ENCODE measurements at regions not wholly inside any gene's neighbourhood (a gene's known extent, or its start where the extent isn't known, plus 50 kb on each side); places are given as distances from the start of the nearest gene placed in this dataset.

DNA sequence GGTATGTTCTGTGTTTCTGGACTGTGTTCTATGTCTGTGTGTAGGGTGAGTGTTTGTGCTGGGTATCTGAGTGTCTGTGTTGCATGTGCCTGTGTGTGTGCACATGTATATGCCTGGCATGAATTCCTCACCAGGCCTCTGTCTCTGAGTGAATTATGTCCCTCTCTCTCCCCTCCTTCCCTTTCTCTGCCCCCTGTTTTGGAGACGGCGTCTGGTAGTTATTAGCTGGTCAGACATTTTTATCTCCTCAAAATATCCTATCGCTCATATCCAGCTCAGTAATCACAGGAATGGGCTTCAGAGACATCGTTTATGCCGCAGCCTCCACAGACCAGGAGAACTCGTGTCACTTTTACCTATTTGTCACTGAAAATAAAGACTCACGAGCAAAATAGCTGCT lies 483.2 kb upstream of the BRINP1 start:
- H3K27ac ChIP-seq (ENCODE audit: low read depth, low read length, poor library complexity, severe bottlenecking): no peak overlapping the region
- intact Hi-C loops (cut with micrococcal nuclease; ENCODE audit: unreplicated experiment): no loop called here
- H3K4me3 ChIP-seq (ENCODE audit: low read depth, low read length, poor library complexity, severe bottlenecking): no peak overlapping the region
- BruUV-seq (replicated peaks): no TSS peak
- TF ChIP-seq, protein P1, sequence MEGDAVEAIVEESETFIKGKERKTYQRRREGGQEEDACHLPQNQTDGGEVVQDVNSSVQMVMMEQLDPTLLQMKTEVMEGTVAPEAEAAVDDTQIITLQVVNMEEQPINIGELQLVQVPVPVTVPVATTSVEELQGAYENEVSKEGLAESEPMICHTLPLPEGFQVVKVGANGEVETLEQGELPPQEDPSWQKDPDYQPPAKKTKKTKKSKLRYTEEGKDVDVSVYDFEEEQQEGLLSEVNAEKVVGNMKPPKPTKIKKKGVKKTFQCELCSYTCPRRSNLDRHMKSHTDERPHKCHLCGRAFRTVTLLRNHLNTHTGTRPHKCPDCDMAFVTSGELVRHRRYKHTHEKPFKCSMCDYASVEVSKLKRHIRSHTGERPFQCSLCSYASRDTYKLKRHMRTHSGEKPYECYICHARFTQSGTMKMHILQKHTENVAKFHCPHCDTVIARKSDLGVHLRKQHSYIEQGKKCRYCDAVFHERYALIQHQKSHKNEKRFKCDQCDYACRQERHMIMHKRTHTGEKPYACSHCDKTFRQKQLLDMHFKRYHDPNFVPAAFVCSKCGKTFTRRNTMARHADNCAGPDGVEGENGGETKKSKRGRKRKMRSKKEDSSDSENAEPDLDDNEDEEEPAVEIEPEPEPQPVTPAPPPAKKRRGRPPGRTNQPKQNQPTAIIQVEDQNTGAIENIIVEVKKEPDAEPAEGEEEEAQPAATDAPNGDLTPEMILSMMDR (conservative IDR thresholded peaks at IDR 0.05; ENCODE audit: low read depth, low read length): no peak
- TF ChIP-seq EZH2 (IDR thresholded peaks at IDR 0.05; ENCODE audit: borderline replicate concordance, low read depth, low read length, poor library complexity, severe bottlenecking): no peak
- POLR2A ChIA-PET (ENCODE audit: low non-redundant PET): no interaction called here
- no peak for DNase-seq (ENCODE audit: low spot score)
- H3K36me3 ChIP-seq (ENCODE audit: insufficient read depth, low read length, poor library complexity, severe bottlenecking): no peaks in the 10 kb centered on the region
- no peaks in the 10 kb centered on the region for H3K4me1 ChIP-seq (ENCODE audit: insufficient read depth, low read length, poor library complexity, severe bottlenecking)
- no peaks in the 10 kb centered on the region for H3K27me3 ChIP-seq (replicated peaks; ENCODE audit: insufficient read depth, low read depth, low read length, poor library complexity)
- CTCF ChIA-PET: no interaction called here
- no peaks in the 10 kb centered on the region for H3K9me3 ChIP-seq (ENCODE audit: low read depth, low read length, poor library complexity, severe bottlenecking)

DNA sequence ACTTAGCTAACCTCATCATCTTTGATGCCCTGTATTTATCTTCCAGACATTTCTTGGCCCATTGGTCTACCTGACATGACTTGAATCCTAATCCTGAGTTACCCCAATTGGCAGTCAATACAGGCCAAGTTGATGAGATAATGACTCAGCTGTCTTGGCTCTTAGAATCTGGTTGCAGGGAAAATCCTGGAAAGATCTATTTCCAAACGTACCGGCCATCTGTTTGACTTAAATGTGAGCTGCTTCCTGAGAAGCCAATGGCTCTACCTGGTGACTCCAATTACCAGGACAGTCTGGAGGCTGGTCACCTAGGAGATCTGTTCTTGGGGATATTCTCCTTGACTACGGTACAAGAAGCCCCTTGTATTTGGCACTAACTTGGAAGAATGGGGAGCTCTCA lies 475.2 kb upstream of the BRINP1 start:
- Histone ChIP-seq H3K9me3 (ENCODE audit: low read depth, low read length, poor library complexity, severe bottlenecking) (no peaks in the 10 kb centered on the region), H3K36me3 (ENCODE audit: insufficient read depth, low read length, poor library complexity, severe bottlenecking) (no peaks in the 10 kb centered on the region), H3K27ac (ENCODE audit: low read depth, low read length, poor library complexity, severe bottlenecking) (no peak overlapping the region), H3K4me1 (ENCODE audit: insufficient read depth, low read length, poor library complexity, severe bottlenecking) (no peaks in the 10 kb centered on the region), H3K4me3 (ENCODE audit: low read depth, low read length, poor library complexity, severe bottlenecking) (no peak overlapping the region), H3K27me3 (replicated peaks; ENCODE audit: insufficient read depth, low read depth, low read length, poor library complexity) (no peaks in the 10 kb centered on the region)
- DNase-seq (ENCODE audit: low spot score): no peak
- TF ChIP-seq EZH2 (IDR thresholded peaks at IDR 0.05; ENCODE audit: borderline replicate concordance, low read depth, low read length, poor library complexity, severe bottlenecking): no peak
- TF ChIP-seq, protein P1 (conservative IDR thresholded peaks at IDR 0.05; ENCODE audit: low read depth, low read length): no peak
- ChIA-PET POLR2A (ENCODE audit: low non-redundant PET) (no interaction called here), CTCF (interaction anchor here (0.6 kb wide), 1 partner anchor 288 kb away, joined by 7 read pairs; no protein-coding TSS in a partner anchor)
- BruUV-seq (replicated peaks): no TSS peak
- intact Hi-C loops (cut with micrococcal nuclease; ENCODE audit: unreplicated experiment): no loop called here

GRCh38 chr9:119841016-119841415 lies 471.8 kb upstream of the BRINP1 start:
- CTCF ChIA-PET: no interaction called here
- POLR2A ChIA-PET (ENCODE audit: low non-redundant PET): no interaction called here
- intact Hi-C loops (cut with micrococcal nuclease; ENCODE audit: unreplicated experiment): no loop called here
- Histone ChIP-seq H3K9me3 (ENCODE audit: low read depth, low read length, poor library complexity, severe bottlenecking) (no peaks in the 10 kb centered on the region), H3K4me3 (ENCODE audit: low read depth, low read length, poor library complexity, severe bottlenecking) (no peak overlapping the region), H3K36me3 (ENCODE audit: insufficient read depth, low read length, poor library complexity, severe bottlenecking) (no peaks in the 10 kb centered on the region), H3K27ac (ENCODE audit: low read depth, low read length, poor library complexity, severe bottlenecking) (no peak overlapping the region), H3K27me3 (replicated peaks; ENCODE audit: insufficient read depth, low read depth, low read length, poor library complexity) (no peaks in the 10 kb centered on the region), H3K4me1 (ENCODE audit: insufficient read depth, low read length, poor library complexity, severe bottlenecking) (no peaks in the 10 kb centered on the region)
- TF ChIP-seq EZH2 (IDR thresholded peaks at IDR 0.05; ENCODE audit: borderline replicate concordance, low read depth, low read length, poor library complexity, severe bottlenecking): no peak
- TF ChIP-seq, protein P1 (conservative IDR thresholded peaks at IDR 0.05; ENCODE audit: low read depth, low read length): no peak
- no TSS peak for BruUV-seq (replicated peaks)
- DNase-seq (ENCODE audit: low spot score): no peak
